Stimulated activated memory B cell treated with anti-CD40 and anti-IgM and Interleukin-4, amounts not matched to agents 10 μg/mL and 1 μg/mL and 100 μg/mL, for 72 hours (primary cell): ENCODE measurements at regions not wholly inside any gene's neighbourhood (a gene's known extent, or its start where the extent isn't known, plus 50 kb on each side); places are given as distances from the start of the nearest gene placed in this dataset.
A peak's percentile ranks its signal among the peaks of the same experiment; 100 is the strongest.
"Not testable (repeated sequence)": the region's sequence is repeated elsewhere in the genome, so short reads cannot be mapped to it uniquely, and the experiment has no call there.

Experiments
- ATAC-seq: fragments of 150-1000 bp; cut with Tn5 transposase; 2 replicates; pipeline ENCODE4 v1.10.0; 2021
- H3K27ac Mint-ChIP-seq: one replicate; pipeline ENCODE4 v1.8.0; 2022; ENCODE audit warnings: mild to moderate bottlenecking, mixed read lengths
- H3K27me3 Mint-ChIP-seq: one replicate; pipeline ENCODE4 v1.8.0; 2022; ENCODE audit warnings: mixed read lengths
- H3K36me3 Mint-ChIP-seq: one replicate; pipeline ENCODE4 v1.8.0; 2022; ENCODE audit warnings: mixed read lengths
- H3K4me1 Mint-ChIP-seq: one replicate; pipeline ENCODE4 v1.8.0; 2022; ENCODE audit warnings: mixed read lengths
- H3K4me3 Mint-ChIP-seq: one replicate; pipeline ENCODE4 v1.8.0; 2022; ENCODE audit warnings: mild to moderate bottlenecking, moderate library complexity, mixed read lengths
- H3K9me3 Mint-ChIP-seq: one replicate; pipeline ENCODE4 v1.8.0; 2022; ENCODE audit warnings: mixed read lengths

GRCh38 chr9:14992516-14992915, 82.3 kb upstream of the FREM1 start:
- peaks cover 34% of the 10 kb centered on the region for H3K27me3 Mint-ChIP-seq
- peak overlapping the region; percentile 23 for H3K4me3 Mint-ChIP-seq
- no peaks in the 10 kb centered on the region for H3K36me3 Mint-ChIP-seq
- H3K9me3 Mint-ChIP-seq = peaks cover 19% of the 10 kb centered on the region
- ATAC-seq = no peak
- peaks cover 11% of the 10 kb centered on the region for H3K4me1 Mint-ChIP-seq
- H3K27ac Mint-ChIP-seq = no peak overlapping the region

GRCh38 chr9:14992081-14992480, 81.9 kb upstream of the FREM1 start:
- ATAC-seq = no peak
- Mint-ChIP-seq H3K27ac (no peak overlapping the region), H3K9me3 (peaks cover 19% of the 10 kb centered on the region), H3K27me3 (peaks cover 34% of the 10 kb centered on the region), H3K4me1 (peaks cover 11% of the 10 kb centered on the region), H3K36me3 (no peaks in the 10 kb centered on the region), H3K4me3 (no peak overlapping the region)

GRCh38 chr9:14990647-14991046, 80.4 kb upstream of the FREM1 start:
- not testable (repeated sequence) for H3K4me3 Mint-ChIP-seq, H3K27ac Mint-ChIP-seq, H3K36me3 Mint-ChIP-seq, ATAC-seq
- H3K9me3 Mint-ChIP-seq = peaks cover 19% of the 10 kb centered on the region
- H3K27me3 Mint-ChIP-seq = peaks cover 34% of the 10 kb centered on the region
- peaks cover 11% of the 10 kb centered on the region for H3K4me1 Mint-ChIP-seq

- peaks cover 11% of the 10 kb centered on the region for H3K4me1 Mint-ChIP-seq
- no peak for ATAC-seq
- H3K36me3 Mint-ChIP-seq = no peaks in the 10 kb centered on the region
- H3K4me3 Mint-ChIP-seq = no peak overlapping the region
- H3K27ac Mint-ChIP-seq = no peak overlapping the region
- peaks cover 34% of the 10 kb centered on the region for H3K27me3 Mint-ChIP-seq
- peaks cover 19% of the 10 kb centered on the region for H3K9me3 Mint-ChIP-seq
These were observed 79.6 kb upstream of the FREM1 start for GRCh38 chr9:14989811-14990210.

GRCh38 chr9:14989336-14989735, 79.1 kb upstream of the FREM1 start:
- H3K9me3 Mint-ChIP-seq = peaks cover 19% of the 10 kb centered on the region
- H3K4me3 Mint-ChIP-seq, H3K27ac Mint-ChIP-seq, ATAC-seq, H3K36me3 Mint-ChIP-seq: not testable (repeated sequence)
- H3K27me3 Mint-ChIP-seq = peaks cover 31% of the 10 kb centered on the region
- peaks cover 11% of the 10 kb centered on the region for H3K4me1 Mint-ChIP-seq

GRCh38 chr9:14987858-14988257, 77.6 kb upstream of the FREM1 start:
- ATAC-seq = no peak
- peaks cover 16% of the 10 kb centered on the region for H3K27me3 Mint-ChIP-seq
- no peaks in the 10 kb centered on the region for H3K36me3 Mint-ChIP-seq
- H3K4me3 Mint-ChIP-seq = no peak overlapping the region
- peaks cover 10% of the 10 kb centered on the region for H3K4me1 Mint-ChIP-seq
- H3K27ac Mint-ChIP-seq = no peak overlapping the region
- H3K9me3 Mint-ChIP-seq = peaks cover 13% of the 10 kb centered on the region

GRCh38 chr9:14985419-14985818, 75.2 kb upstream of the FREM1 start:
- Mint-ChIP-seq H3K4me1 (no peaks in the 10 kb centered on the region), H3K36me3 (no peaks in the 10 kb centered on the region)
- ATAC-seq = no peak

GRCh38 chr9:14983599-14983998, 73.4 kb upstream of the FREM1 start:
- ATAC-seq = no peak
- no peaks in the 10 kb centered on the region for H3K9me3 Mint-ChIP-seq
- H3K36me3 Mint-ChIP-seq = no peaks in the 10 kb centered on the region
- no peak overlapping the region for H3K4me3 Mint-ChIP-seq
- H3K27me3 Mint-ChIP-seq = no peaks in the 10 kb centered on the region
- H3K27ac Mint-ChIP-seq = no peak overlapping the region
- H3K4me1 Mint-ChIP-seq = no peaks in the 10 kb centered on the region

More at GRCh38 chr9:14985419-14985818, 75.2 kb upstream of the FREM1 start:
- no peak overlapping the region for H3K4me3 Mint-ChIP-seq
- no peaks in the 10 kb centered on the region for H3K27me3 Mint-ChIP-seq
- H3K9me3 Mint-ChIP-seq = peaks cover 3% of the 10 kb centered on the region
- no peak overlapping the region for H3K27ac Mint-ChIP-seq

- Mint-ChIP-seq H3K9me3 (no peaks in the 10 kb centered on the region), H3K4me1 (no peaks in the 10 kb centered on the region), H3K27ac (no peak overlapping the region), H3K27me3 (no peaks in the 10 kb centered on the region), H3K36me3 (no peaks in the 10 kb centered on the region), H3K4me3 (no peak overlapping the region)
- no peak for ATAC-seq
These were observed 71.2 kb upstream of the FREM1 start for GRCh38 chr9:14981291-14981950.

GRCh38 chr9:14978022-14979000, 68.1 kb upstream of the FREM1 start:
- Mint-ChIP-seq H3K4me3 (no peak overlapping the region), H3K36me3 (no peaks in the 10 kb centered on the region), H3K4me1 (no peaks in the 10 kb centered on the region), H3K27me3 (no peaks in the 10 kb centered on the region), H3K9me3 (no peaks in the 10 kb centered on the region), H3K27ac (no peak overlapping the region)
- ATAC-seq = no peak

GRCh38 chr9:14967450-14968321, 57.5 kb upstream of the FREM1 start:
- no peaks in the 10 kb centered on the region for H3K27me3 Mint-ChIP-seq

GRCh38 chr9:14962193-14962882, 52.1 kb upstream of the FREM1 start:
- no peaks in the 10 kb centered on the region for H3K27me3 Mint-ChIP-seq

More at GRCh38 chr9:14967450-14968321, 57.5 kb upstream of the FREM1 start:
- Mint-ChIP-seq H3K4me1 (no peaks in the 10 kb centered on the region), H3K4me3 (no peak overlapping the region), H3K36me3 (no peaks in the 10 kb centered on the region), H3K27ac (no peak overlapping the region), H3K9me3 (peaks cover 8% of the 10 kb centered on the region)
- no peak for ATAC-seq

GRCh38 chr9:14961372-14962068, 51.3 kb upstream of the FREM1 start:
- Mint-ChIP-seq H3K36me3 (no peaks in the 10 kb centered on the region), H3K27ac (no peak overlapping the region), H3K4me1 (no peaks in the 10 kb centered on the region), H3K4me3 (no peak overlapping the region), H3K9me3 (no peaks in the 10 kb centered on the region), H3K27me3 (no peaks in the 10 kb centered on the region)
- ATAC-seq = no peak

More at GRCh38 chr9:14962193-14962882, 52.1 kb upstream of the FREM1 start:
- H3K4me3 Mint-ChIP-seq = no peak overlapping the region
- H3K36me3 Mint-ChIP-seq = no peaks in the 10 kb centered on the region
- no peak overlapping the region for H3K27ac Mint-ChIP-seq
- H3K9me3 Mint-ChIP-seq = no peaks in the 10 kb centered on the region
- ATAC-seq = no peak
- no peaks in the 10 kb centered on the region for H3K4me1 Mint-ChIP-seq

GRCh38 chr9:14960881-14961280, 50.7 kb upstream of the FREM1 start:
- H3K27me3 Mint-ChIP-seq = no peaks in the 10 kb centered on the region
- H3K9me3 Mint-ChIP-seq = no peaks in the 10 kb centered on the region
- H3K27ac Mint-ChIP-seq = no peak overlapping the region
- ATAC-seq = no peak
- H3K4me1 Mint-ChIP-seq = no peaks in the 10 kb centered on the region
- no peak overlapping the region for H3K4me3 Mint-ChIP-seq
- H3K36me3 Mint-ChIP-seq = no peaks in the 10 kb centered on the region
